ENCODE measurements at regions not wholly inside any gene's neighbourhood (a gene's known extent, or its start where the extent isn't known, plus 50 kb on each side); places are given as distances from the start of the nearest gene placed in this dataset.

GRCh38 chr1:29586991-29587745 lies 350.8 kb downstream of the PTPRU start:
- no peak for DNase-seq (ENCODE audit: extremely low spot score)
- POLR2A ChIA-PET, result no interaction called here
- CTCF ChIA-PET, result no interaction called here
- TF ChIP-seq CTCF (IDR thresholded peaks at IDR 0.05; ENCODE audit: control extremely low read depth, extremely low read depth, low read depth, missing control alignments), result no peak

GRCh38 chr1:29586215-29586614 lies 349.9 kb downstream of the PTPRU start:
- CTCF ChIA-PET, result no interaction called here
- no peak for DNase-seq (ENCODE audit: extremely low spot score)
- POLR2A ChIA-PET, result no interaction called here
- no peak for TF ChIP-seq CTCF (IDR thresholded peaks at IDR 0.05; ENCODE audit: control extremely low read depth, extremely low read depth, low read depth, missing control alignments)

- no peak for TF ChIP-seq CTCF (IDR thresholded peaks at IDR 0.05; ENCODE audit: control extremely low read depth, extremely low read depth, low read depth, missing control alignments)
- POLR2A ChIA-PET, result no interaction called here
- CTCF ChIA-PET, result interaction anchor here (1.1 kb wide), 1 partner anchor 18 kb away, joined by 5 read pairs; no protein-coding TSS in a partner anchor
Measured at GRCh38 chr1:29585656-29586055, 349.3 kb downstream of the PTPRU start.

GRCh38 chr1:29585201-29585600 lies 348.9 kb downstream of the PTPRU start:
- POLR2A ChIA-PET, result no interaction called here
- no peak for TF ChIP-seq CTCF (IDR thresholded peaks at IDR 0.05; ENCODE audit: control extremely low read depth, extremely low read depth, low read depth, missing control alignments)
- CTCF ChIA-PET, result interaction anchor here (1.1 kb wide), 1 partner anchor 17 kb away, joined by 5 read pairs; no protein-coding TSS in a partner anchor
- DNase-seq (ENCODE audit: extremely low spot score), result no peak

More at GRCh38 chr1:29585656-29586055, 349.3 kb downstream of the PTPRU start:
- no peak for DNase-seq (ENCODE audit: extremely low spot score)

- ChIA-PET POLR2A (no interaction called here), CTCF (interaction anchor here (1.1 kb wide), 1 partner anchor 17 kb away, joined by 5 read pairs; no protein-coding TSS in a partner anchor)
- no peak for DNase-seq (ENCODE audit: extremely low spot score)
- TF ChIP-seq CTCF (IDR thresholded peaks at IDR 0.05; ENCODE audit: control extremely low read depth, extremely low read depth, low read depth, missing control alignments), result no peak
Measured at GRCh38 chr1:29584776-29585175, 348.5 kb downstream of the PTPRU start.

GRCh38 chr1:29584362-29584761 lies 348.0 kb downstream of the PTPRU start:
- ChIA-PET CTCF (interaction anchor here (1.1 kb wide), 1 partner anchor 16 kb away, joined by 5 read pairs; no protein-coding TSS in a partner anchor), POLR2A (no interaction called here)
- DNase-seq (ENCODE audit: extremely low spot score), result no peak
- TF ChIP-seq CTCF (IDR thresholded peaks at IDR 0.05; ENCODE audit: control extremely low read depth, extremely low read depth, low read depth, missing control alignments), result no peak

Data from GM10248 (cell line).